Eye (tissue), 1 donor: ENCODE measurements at regions not wholly inside any gene's neighbourhood (a gene's known extent, or its start where the extent isn't known, plus 50 kb on each side); places are given as distances from the start of the nearest gene placed in this dataset.
"Not testable (repeated sequence)": the region's sequence is repeated elsewhere in the genome, so short reads cannot be mapped to it uniquely, and the experiment has no call there.

Source experiments
- DNase-seq: peaks from one replicate; pipeline ENCODE4 v3.0.0-alpha.2; 2015

DNA sequence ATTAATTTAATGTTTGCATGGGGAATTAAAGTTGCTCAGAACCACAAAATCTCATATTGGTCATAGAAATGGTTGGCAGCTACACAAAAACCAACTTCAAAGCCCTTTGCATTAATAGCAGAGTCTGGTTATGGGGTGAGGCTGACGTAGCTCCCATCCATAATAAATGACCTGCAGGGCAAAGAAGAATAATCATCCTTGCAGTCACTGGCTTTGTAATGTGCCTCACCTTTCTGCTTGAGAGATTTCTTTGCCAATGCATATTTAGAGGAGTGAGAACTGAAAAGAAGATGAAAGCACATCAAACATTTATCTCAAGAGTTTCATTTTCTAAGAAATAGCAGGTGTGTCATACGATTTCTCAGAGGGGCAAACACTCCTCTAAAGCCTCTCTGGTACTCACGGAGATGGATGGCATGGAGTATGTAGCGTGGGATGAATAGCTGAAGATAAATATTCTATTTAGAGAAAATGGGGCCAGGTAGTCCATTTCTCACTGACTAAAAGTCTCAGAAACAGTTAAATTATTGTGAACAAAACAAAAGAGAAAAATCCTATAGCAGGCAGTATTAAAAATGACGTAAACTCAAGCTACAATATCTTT is 1491.9 kb downstream of the FAM181B start:
- DNase-seq = peak; percentile 46

DNA sequence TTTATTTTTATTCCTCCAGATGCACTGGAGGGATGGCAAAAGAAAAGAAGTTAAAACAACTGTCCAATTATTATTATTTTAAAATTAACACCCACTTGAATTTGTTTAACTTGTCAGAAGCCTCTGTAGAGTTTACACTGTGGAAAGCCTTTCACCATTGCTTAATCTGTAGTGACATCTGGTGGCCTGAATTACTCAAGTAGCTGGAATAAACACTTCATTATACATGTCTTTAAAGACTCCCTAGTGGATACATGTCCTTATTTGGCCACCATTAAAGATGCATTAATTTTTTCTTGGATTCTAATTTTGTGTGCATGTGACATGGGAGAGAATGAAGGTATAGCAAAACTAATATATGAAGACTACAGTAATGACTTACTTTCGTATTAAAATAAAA is 1496.5 kb downstream of the FAM181B start:
- peak; percentile 91 for DNase-seq

DNA sequence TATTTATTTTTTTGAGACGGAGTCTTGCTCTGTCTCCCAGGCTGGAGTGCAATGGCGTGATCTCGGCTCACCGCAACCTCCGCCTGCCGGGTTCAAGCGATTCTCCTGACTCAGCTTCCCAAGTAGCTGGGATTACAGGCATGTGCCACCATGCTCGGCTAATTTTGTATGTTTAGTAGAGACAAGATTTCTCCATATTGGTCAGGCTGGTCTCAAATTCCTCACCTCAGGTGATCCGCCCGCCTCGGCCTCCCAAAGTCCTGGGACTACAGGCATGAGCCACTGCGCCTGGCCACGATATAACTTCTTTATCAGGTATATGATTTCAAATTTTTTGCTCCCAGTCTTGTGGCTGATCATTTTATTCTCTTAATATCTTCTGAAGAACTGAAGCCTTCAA is 1506.3 kb downstream of the FAM181B start:
- not testable (repeated sequence) for DNase-seq

GRCh38 chr11:81224396-81224795 is 1509.3 kb downstream of the FAM181B start:
- no peak for DNase-seq

- DNase-seq = no peak
These were observed 1511.2 kb downstream of the FAM181B start for GRCh38 chr11:81222491-81222890.

DNA sequence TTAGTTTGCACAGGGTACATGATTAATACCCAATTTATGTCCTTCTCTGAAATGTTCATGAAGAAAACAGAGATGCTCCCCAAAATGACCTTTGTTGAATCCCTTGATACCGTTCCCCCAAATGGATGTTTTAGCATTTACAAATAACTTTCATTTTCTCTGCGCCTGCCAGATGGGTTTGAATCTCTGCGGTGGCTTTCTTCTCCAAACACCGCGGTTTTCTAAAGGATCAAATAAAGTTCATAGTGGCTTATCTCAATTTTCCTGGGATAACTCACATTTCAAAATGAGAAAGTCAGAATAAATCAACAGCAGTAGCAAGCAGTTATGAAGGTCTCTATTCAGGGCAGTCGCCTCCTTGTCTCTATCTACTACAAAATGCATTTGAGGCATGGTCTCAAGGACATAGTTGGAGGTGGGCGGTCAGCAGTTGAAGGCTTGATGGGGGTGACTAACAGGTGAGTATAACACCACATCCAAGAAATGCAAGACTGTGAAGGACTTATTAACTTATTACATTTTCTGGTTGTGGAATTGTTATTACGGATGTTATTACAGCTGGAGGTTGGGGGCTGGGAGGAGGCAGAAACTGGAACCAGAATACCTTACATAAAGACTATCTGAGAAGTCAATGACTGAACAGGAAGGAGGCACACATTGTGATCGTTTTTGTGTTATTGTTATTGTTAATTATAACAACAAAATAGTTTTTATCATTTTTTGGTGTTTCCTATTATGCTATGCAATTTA is 1513.3 kb downstream of the FAM181B start:
- peak; percentile 23 for DNase-seq

- DNase-seq = no peak
These were observed 1514.0 kb downstream of the FAM181B start for GRCh38 chr11:81219661-81220060.

DNA sequence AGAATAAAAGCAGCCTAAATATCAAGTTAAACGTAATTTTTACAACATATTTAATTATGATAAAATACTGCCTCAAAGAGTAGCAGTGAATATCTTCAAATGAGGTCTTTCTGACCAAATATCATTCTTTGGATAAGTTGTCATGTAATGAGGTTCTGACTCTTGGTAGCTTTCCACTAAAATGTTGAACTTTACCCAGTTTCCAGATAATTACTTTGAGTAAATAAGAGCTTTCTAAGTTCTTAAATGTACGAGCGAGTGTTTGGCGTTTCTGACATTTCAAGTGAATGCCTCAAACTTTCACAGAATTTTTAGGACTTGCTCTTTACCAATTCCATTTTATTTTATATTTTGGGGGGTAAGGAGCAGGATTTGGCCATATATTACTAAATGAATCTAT is 1515.2 kb downstream of the FAM181B start:
- DNase-seq = no peak

DNA sequence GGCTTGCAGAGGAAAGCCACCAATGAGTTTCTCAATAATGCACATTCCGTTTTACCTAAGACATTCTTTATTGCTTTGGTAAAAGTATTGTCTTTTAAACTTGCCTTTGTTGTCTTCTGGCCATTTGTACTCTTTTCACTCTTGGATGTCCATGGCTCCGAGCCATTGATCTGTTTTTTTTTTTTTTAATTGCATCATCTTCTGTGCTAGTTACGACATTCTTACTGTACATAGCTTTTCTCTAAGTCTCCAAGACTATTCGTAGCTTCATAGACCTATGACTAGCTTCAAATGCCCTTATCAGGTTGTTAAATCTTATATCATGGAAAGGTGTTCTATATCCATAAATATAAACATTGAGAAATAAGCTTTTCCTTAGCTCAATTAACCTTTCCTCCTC is 1522.6 kb downstream of the FAM181B start:
- no peak for DNase-seq

GRCh38 chr11:81207421-81208054 is 1526.1 kb downstream of the FAM181B start:
- DNase-seq = no peak

DNA sequence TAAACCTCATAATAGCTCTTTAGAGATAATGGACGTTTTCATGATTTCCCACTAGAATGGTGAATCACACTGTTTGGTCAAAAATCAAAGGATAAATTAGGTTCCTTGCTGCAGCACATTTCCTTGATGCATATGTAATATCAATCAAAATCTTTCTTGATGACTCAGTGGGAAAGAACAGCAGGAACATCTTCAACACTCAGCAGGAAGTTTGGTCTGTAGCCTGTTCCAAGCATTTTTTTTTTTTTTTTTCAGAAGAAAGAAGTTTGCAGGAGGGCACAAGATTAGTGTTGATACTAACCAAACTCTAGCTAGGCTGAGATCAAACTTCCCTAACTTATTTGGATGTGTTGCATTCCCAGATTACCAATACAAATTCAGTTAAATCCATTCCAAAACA is 1529.8 kb downstream of the FAM181B start:
- no peak for DNase-seq

GRCh38 chr11:81197396-81197795 is 1536.3 kb downstream of the FAM181B start:
- DNase-seq = no peak

GRCh38 chr11:81192516-81192915 is 1541.1 kb downstream of the FAM181B start:
- DNase-seq = no peak

GRCh38 chr11:81190546-81190945 is 1543.1 kb downstream of the FAM181B start:
- peak; percentile 36 for DNase-seq

GRCh38 chr11:81187033-81187432 is 1546.6 kb downstream of the FAM181B start:
- DNase-seq = not testable (repeated sequence)

DNA sequence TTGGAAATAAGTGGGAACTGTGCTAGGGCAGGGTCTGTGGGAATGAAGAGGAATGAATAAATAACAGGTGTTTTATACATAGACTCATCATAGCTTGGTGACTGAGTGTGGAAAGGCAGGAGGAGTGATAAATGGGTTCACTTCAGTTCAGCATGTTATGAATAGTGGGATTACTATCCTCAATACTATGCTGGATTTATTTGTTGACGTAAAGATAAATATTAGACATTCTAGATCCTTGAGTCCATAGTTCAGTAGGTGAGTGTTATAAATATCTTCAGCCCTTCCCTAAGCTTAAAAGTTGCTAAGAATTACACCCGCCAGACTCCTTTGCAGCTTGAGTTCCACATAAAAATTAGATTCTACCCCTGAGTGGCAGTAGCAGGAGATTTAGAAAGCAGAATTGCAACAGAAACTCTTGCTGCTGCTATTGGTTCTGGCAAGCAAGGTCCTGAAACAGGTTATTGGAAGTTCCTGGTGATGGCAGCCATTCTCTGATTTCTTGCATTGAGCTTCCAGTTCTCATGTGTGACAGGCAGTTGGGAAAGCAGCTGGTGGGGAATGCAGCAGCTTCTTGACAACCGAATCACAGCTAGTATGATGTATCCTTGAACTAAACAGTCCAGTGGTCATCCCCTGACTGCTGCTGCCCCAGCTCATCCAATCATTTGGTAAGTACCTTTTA is 1558.9 kb downstream of the FAM181B start:
- DNase-seq = no peak

GRCh38 chr11:81165164-81165563 is 1568.5 kb downstream of the FAM181B start:
- no peak for DNase-seq

- DNase-seq = no peak
These were observed 1573.8 kb downstream of the FAM181B start for GRCh38 chr11:81159900-81160299.

- no peak for DNase-seq
These were observed 1598.1 kb downstream of the FAM181B start for GRCh38 chr11:81135570-81135969.

GRCh38 chr11:81129618-81130017 is 1604.0 kb downstream of the FAM181B start:
- DNase-seq = no peak

DNA sequence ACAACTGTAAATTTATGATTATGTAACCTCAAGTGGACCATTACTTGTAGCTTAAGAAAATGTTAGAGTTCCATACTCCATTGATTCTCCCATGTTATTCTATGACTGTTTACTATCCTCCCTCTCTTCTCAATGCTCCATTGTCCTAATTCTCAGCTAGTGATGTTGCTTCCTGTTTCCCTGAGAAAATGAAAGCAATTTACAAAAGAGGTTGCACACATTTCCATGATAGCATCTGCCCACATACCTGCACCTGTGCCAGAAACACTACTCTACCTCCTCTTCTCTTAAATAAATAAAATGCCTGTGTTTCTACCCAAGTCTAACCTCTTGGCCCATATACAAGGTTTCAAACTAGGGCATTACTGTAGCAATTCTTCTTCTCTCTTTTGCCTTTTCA is 1620.9 kb downstream of the FAM181B start:
- no peak for DNase-seq

GRCh38 chr11:81104051-81104450 is 1629.6 kb downstream of the FAM181B start:
- no peak for DNase-seq

GRCh38 chr11:81098471-81098870 is 1635.2 kb downstream of the FAM181B start:
- no peak for DNase-seq

GRCh38 chr11:81092522-81092921 is 1641.1 kb downstream of the FAM181B start:
- DNase-seq = no peak
